A673 (cell line): ENCODE measurements at regions not wholly inside any gene's neighbourhood (a gene's known extent, or its start where the extent isn't known, plus 50 kb on each side); places are given as distances from the start of the nearest gene placed in this dataset.
A peak's percentile ranks its signal among the peaks of the same experiment; 100 is the strongest.

ENCODE experiments used
- BruUV-seq: library from RNA; stranded (reverse); fragments of 400-500 nt; replicated peaks from 2 replicates; lab custom pipeline; 2021; lab: Mats Ljungman, UMichigan
- CTCF ChIA-PET: fragments of 300-600 bp; sonication (Branson Sonifier 250); formaldehyde crosslinking; loops from one replicate; lab custom pipeline; 2022; ENCODE audit warnings: antibody characterized with exemption; lab: Charles Lee
- POLR2A ChIA-PET: fragments of 300-600 bp; sonication (Branson Sonifier 250); formaldehyde crosslinking; loops from one replicate; lab custom pipeline; 2022; ENCODE audit warnings: antibody characterized with exemption; ENCODE audit not compliant: low non-redundant PET; lab: Charles Lee
- DNase-seq: peaks from one replicate; pipeline ENCODE4 v3.0.0-alpha.2; 2015; ENCODE audit warnings: low spot score
- H3K27ac ChIP-seq: fragments of 200-600 bp; sonication (generic); 2 replicates; pipeline ENCODE4 v1.5.1; 2016; ENCODE audit warnings: mixed run types, low read depth, mild to moderate bottlenecking, mixed read lengths, antibody characterized with exemption, low read length; ENCODE audit not compliant: poor library complexity, severe bottlenecking
- H3K27me3 ChIP-seq: fragments of 200-600 bp; sonication (generic); replicated peaks from 2 replicates; pipeline ENCODE4 v1.6.1; 2017; ENCODE audit warnings: mixed run types, low read depth, mild to moderate bottlenecking, mixed read lengths, antibody characterized with exemption, low read length; ENCODE audit not compliant: insufficient read depth, poor library complexity
- H3K36me3 ChIP-seq: fragments of 200-600 bp; sonication (generic); 2 replicates; pipeline ENCODE4 v1.6.1; 2016; ENCODE audit warnings: mixed run types, mild to moderate bottlenecking, mixed read lengths, antibody characterized with exemption, low read length; ENCODE audit not compliant: insufficient read depth, poor library complexity, severe bottlenecking
- H3K4me1 ChIP-seq: fragments of 200-600 bp; sonication (generic); 2 replicates; pipeline ENCODE4 v1.6.1; 2017; ENCODE audit warnings: mixed run types, mild to moderate bottlenecking, mixed read lengths, antibody characterized with exemption, low read length; ENCODE audit not compliant: insufficient read depth, poor library complexity, severe bottlenecking
- H3K4me3 ChIP-seq: fragments of 200-600 bp; sonication (generic); 2 replicates; pipeline ENCODE4 v1.5.1; 2016; ENCODE audit warnings: low read depth, mixed run types, mild to moderate bottlenecking, mixed read lengths, low read length; ENCODE audit not compliant: poor library complexity, severe bottlenecking
- H3K9me3 ChIP-seq: fragments of 200-600 bp; sonication (generic); 2 replicates; pipeline ENCODE4 v1.6.1; 2016; ENCODE audit warnings: mixed run types, low read depth, mild to moderate bottlenecking, mixed read lengths, antibody characterized with exemption, low read length; ENCODE audit not compliant: poor library complexity, severe bottlenecking
- EZH2 ChIP-seq: fragments of 200-600 bp; sonication (generic); IDR thresholded peaks from 2 replicates; pipeline ENCODE4 v1.6.1; 2017; ENCODE audit warnings: borderline replicate concordance, low read depth, mild to moderate bottlenecking, mixed read lengths, antibody characterized with exemption, low read length; ENCODE audit not compliant: poor library complexity, severe bottlenecking
- intact Hi-C: fragments of 100-400 bp; cut with micrococcal nuclease; formaldehyde crosslinking; loops from one replicate; pipeline ENCODE4 v1.10.0; 2022; ENCODE audit not compliant: unreplicated experiment
- TF ChIP-seq, protein P1 (sequence below): fragments of 300-800, 200-600 bp; sonication (generic); conservative IDR thresholded peaks from 2 replicates; pipeline ENCODE4 v1.5.1; 2017; ENCODE audit warnings: low read depth, mild to moderate bottlenecking, antibody characterized with exemption, low read length, moderate library complexity, mixed read lengths

- intact Hi-C loops: loop anchor here (1.0 to 2.0 kb wide), 2 partner anchors 531 to 887 kb away; no protein-coding TSS in a partner anchor
These were observed 185.7 kb downstream of the MARCHF11 start for GRCh38 chr5:15993919-15994318.

GRCh38 chr5:15993334-15993733, 186.3 kb downstream of the MARCHF11 start:
- H3K27ac ChIP-seq: no peak overlapping the region
- no peaks in the 10 kb centered on the region for H3K27me3 ChIP-seq
- no peak for TF ChIP-seq EZH2
- TF ChIP-seq, protein P1, sequence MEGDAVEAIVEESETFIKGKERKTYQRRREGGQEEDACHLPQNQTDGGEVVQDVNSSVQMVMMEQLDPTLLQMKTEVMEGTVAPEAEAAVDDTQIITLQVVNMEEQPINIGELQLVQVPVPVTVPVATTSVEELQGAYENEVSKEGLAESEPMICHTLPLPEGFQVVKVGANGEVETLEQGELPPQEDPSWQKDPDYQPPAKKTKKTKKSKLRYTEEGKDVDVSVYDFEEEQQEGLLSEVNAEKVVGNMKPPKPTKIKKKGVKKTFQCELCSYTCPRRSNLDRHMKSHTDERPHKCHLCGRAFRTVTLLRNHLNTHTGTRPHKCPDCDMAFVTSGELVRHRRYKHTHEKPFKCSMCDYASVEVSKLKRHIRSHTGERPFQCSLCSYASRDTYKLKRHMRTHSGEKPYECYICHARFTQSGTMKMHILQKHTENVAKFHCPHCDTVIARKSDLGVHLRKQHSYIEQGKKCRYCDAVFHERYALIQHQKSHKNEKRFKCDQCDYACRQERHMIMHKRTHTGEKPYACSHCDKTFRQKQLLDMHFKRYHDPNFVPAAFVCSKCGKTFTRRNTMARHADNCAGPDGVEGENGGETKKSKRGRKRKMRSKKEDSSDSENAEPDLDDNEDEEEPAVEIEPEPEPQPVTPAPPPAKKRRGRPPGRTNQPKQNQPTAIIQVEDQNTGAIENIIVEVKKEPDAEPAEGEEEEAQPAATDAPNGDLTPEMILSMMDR: no peak
- no peaks in the 10 kb centered on the region for H3K4me1 ChIP-seq
- peak; percentile 32 for DNase-seq
- no peaks in the 10 kb centered on the region for H3K36me3 ChIP-seq
- peaks cover 16% of the 10 kb centered on the region for H3K9me3 ChIP-seq
- intact Hi-C loops: no loop called here
- ChIA-PET POLR2A (no interaction called here), CTCF (interaction anchor here (0.6 kb wide), 1 partner anchor 1324 kb away, joined by 3 read pairs; no protein-coding TSS in a partner anchor)
- H3K4me3 ChIP-seq: no peak overlapping the region
- no TSS peak for BruUV-seq

More at GRCh38 chr5:15993919-15994318, 185.7 kb downstream of the MARCHF11 start:
- H3K36me3 ChIP-seq: no peaks in the 10 kb centered on the region
- BruUV-seq: no TSS peak
- DNase-seq: peak; percentile 9
- ChIA-PET CTCF (no interaction called here), POLR2A (no interaction called here)
- H3K4me1 ChIP-seq: no peaks in the 10 kb centered on the region
- TF ChIP-seq, protein P1: peak; percentile 27; the same call in 1 of the 2 replicates
- TF ChIP-seq EZH2: no peak
- peaks cover 16% of the 10 kb centered on the region for H3K9me3 ChIP-seq
- H3K27me3 ChIP-seq: no peaks in the 10 kb centered on the region
- H3K4me3 ChIP-seq: no peak overlapping the region
- no peak overlapping the region for H3K27ac ChIP-seq

DNA sequence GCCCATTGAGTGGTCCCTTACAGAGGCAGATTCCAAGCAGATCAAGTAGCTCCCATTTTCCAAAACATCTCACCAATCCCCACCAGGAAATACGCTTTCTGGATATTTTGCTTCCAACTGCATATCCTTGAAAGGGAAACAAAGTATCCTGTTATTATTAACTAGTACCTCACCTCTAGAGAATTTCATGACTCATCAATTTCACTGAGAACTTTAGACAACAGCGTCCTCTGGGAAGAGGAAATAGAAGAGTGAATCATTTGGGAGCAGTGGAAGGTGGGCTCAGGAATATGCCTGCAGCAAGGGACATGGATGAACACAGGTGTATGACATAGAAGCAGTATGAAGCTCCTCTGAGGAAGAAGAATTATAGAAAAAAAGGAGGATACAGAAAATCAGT, 186.7 kb downstream of the MARCHF11 start:
- Histone ChIP-seq H3K4me1 (no peaks in the 10 kb centered on the region), H3K4me3 (no peak overlapping the region), H3K9me3 (peaks cover 16% of the 10 kb centered on the region), H3K36me3 (no peaks in the 10 kb centered on the region), H3K27me3 (no peaks in the 10 kb centered on the region), H3K27ac (no peak overlapping the region)
- no TSS peak for BruUV-seq
- no peak for TF ChIP-seq EZH2
- TF ChIP-seq, protein P1: no peak
- CTCF ChIA-PET: interaction anchor here (0.6 kb wide), 1 partner anchor 1324 kb away, joined by 3 read pairs; no protein-coding TSS in a partner anchor
- peak; percentile 6 for DNase-seq
- POLR2A ChIA-PET: no interaction called here
- intact Hi-C loops: no loop called here
